ENCODE measurements at regions not wholly inside any gene's neighbourhood (a gene's known extent, or its start where the extent isn't known, plus 50 kb on each side); places are given as distances from the start of the nearest gene placed in this dataset.

DNA sequence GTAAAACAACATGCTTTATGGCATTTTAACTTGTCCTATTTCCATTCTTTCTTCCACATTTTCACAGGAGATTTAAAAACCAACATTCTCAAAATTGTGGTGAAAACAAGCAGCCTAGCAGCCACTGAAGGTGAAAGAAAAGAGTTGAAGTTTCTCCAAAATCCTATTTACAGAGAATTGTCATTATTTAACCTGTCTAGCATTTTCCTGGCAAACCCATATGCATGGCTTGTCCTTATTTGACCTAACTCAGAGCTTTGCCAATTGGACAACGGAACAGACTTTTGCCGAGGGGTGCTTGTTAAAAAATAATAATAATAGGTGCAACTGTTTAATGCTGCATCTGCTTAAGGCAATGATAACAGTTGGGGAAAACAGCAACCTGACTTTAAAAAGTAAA is 80.4 kb upstream of the PCSK5 start:
- Histone ChIP-seq H3K9ac (ENCODE audit: low read length) (no peak overlapping the region), H3K27ac (ENCODE audit: low read depth, low read length) (no peak overlapping the region), H3K36me3 (ENCODE audit: control insufficient read depth in 1 of 2, insufficient read depth in 2 of 2, low read length in 2 of 2) (no peaks in the 10 kb centered on the region), H3K79me2 (ENCODE audit: insufficient read depth, low read length) (no peaks in the 10 kb centered on the region), H4K20me1 (ENCODE audit: insufficient read depth) (no peaks in the 10 kb centered on the region; the same call in 1 of the 2 replicates), H3K4me2 (ENCODE audit: low read length) (no peak overlapping the region), H3K9me2 (ENCODE audit: insufficient read depth) (no peaks in the 10 kb centered on the region), H3K9me3 (ENCODE audit: control insufficient read depth in 1 of 2, insufficient read depth in 1 of 2, low read depth in 1 of 2, low read length in 2 of 2) (no peaks in the 10 kb centered on the region), H2AFZ (ENCODE audit: low read depth, low read length, poor library complexity, severe bottlenecking) (no peak overlapping the region), H3K27me3 (ENCODE audit: insufficient read depth, low read length) (no peaks in the 10 kb centered on the region; the same call in 1 of the 2 replicates), H3K4me3 (replicated peaks in 1 of 2; ENCODE audit: low read depth in 1 of 2, low read length in 2 of 2) (no peak overlapping the region), H3K4me1 (ENCODE audit: control insufficient read depth in 1 of 2, insufficient read depth in 2 of 2, low read length in 2 of 2) (no peaks in the 10 kb centered on the region)
- ChIA-PET POLR2A (no interaction called here), CTCF (no interaction called here), RAD21 (ENCODE audit: low non-redundant PET in 1 of 2, low total read pairs in 2 of 2, uncharacterized antibody in 2 of 2, unreplicated experiment in 2 of 2) (no interaction called here)
- intact Hi-C loops (cut with micrococcal nuclease): no loop called here
- TF ChIP-seq, protein P1, sequence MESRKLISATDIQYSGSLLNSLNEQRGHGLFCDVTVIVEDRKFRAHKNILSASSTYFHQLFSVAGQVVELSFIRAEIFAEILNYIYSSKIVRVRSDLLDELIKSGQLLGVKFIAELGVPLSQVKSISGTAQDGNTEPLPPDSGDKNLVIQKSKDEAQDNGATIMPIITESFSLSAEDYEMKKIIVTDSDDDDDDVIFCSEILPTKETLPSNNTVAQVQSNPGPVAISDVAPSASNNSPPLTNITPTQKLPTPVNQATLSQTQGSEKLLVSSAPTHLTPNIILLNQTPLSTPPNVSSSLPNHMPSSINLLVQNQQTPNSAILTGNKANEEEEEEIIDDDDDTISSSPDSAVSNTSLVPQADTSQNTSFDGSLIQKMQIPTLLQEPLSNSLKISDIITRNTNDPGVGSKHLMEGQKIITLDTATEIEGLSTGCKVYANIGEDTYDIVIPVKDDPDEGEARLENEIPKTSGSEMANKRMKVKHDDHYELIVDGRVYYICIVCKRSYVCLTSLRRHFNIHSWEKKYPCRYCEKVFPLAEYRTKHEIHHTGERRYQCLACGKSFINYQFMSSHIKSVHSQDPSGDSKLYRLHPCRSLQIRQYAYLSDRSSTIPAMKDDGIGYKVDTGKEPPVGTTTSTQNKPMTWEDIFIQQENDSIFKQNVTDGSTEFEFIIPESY (IDR thresholded peaks at IDR 0.05; ENCODE audit: extremely low read depth, insufficient replicate concordance, low read length): no peak
- TF ChIP-seq, protein P2, sequence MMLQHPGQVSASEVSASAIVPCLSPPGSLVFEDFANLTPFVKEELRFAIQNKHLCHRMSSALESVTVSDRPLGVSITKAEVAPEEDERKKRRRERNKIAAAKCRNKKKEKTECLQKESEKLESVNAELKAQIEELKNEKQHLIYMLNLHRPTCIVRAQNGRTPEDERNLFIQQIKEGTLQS (IDR thresholded peaks at IDR 0.05): no peak
- TF ChIP-seq, protein P3, sequence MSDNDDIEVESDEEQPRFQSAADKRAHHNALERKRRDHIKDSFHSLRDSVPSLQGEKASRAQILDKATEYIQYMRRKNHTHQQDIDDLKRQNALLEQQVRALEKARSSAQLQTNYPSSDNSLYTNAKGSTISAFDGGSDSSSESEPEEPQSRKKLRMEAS (IDR thresholded peaks at IDR 0.05): no peak
- TF ChIP-seq, protein P4, sequence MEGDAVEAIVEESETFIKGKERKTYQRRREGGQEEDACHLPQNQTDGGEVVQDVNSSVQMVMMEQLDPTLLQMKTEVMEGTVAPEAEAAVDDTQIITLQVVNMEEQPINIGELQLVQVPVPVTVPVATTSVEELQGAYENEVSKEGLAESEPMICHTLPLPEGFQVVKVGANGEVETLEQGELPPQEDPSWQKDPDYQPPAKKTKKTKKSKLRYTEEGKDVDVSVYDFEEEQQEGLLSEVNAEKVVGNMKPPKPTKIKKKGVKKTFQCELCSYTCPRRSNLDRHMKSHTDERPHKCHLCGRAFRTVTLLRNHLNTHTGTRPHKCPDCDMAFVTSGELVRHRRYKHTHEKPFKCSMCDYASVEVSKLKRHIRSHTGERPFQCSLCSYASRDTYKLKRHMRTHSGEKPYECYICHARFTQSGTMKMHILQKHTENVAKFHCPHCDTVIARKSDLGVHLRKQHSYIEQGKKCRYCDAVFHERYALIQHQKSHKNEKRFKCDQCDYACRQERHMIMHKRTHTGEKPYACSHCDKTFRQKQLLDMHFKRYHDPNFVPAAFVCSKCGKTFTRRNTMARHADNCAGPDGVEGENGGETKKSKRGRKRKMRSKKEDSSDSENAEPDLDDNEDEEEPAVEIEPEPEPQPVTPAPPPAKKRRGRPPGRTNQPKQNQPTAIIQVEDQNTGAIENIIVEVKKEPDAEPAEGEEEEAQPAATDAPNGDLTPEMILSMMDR (IDR thresholded peaks at IDR 0.05 in 2 of 3, conservative IDR thresholded peaks at IDR 0.05 in 1 of 3; ENCODE audit: borderline replicate concordance in 1 of 3, insufficient read depth in 1 of 3, low read depth in 2 of 3, low read length in 2 of 3): no peak
- TF ChIP-seq, protein P5, sequence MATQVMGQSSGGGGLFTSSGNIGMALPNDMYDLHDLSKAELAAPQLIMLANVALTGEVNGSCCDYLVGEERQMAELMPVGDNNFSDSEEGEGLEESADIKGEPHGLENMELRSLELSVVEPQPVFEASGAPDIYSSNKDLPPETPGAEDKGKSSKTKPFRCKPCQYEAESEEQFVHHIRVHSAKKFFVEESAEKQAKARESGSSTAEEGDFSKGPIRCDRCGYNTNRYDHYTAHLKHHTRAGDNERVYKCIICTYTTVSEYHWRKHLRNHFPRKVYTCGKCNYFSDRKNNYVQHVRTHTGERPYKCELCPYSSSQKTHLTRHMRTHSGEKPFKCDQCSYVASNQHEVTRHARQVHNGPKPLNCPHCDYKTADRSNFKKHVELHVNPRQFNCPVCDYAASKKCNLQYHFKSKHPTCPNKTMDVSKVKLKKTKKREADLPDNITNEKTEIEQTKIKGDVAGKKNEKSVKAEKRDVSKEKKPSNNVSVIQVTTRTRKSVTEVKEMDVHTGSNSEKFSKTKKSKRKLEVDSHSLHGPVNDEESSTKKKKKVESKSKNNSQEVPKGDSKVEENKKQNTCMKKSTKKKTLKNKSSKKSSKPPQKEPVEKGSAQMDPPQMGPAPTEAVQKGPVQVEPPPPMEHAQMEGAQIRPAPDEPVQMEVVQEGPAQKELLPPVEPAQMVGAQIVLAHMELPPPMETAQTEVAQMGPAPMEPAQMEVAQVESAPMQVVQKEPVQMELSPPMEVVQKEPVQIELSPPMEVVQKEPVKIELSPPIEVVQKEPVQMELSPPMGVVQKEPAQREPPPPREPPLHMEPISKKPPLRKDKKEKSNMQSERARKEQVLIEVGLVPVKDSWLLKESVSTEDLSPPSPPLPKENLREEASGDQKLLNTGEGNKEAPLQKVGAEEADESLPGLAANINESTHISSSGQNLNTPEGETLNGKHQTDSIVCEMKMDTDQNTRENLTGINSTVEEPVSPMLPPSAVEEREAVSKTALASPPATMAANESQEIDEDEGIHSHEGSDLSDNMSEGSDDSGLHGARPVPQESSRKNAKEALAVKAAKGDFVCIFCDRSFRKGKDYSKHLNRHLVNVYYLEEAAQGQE (IDR thresholded peaks at IDR 0.05; ENCODE audit: low read depth): no peak
- no peak for TF ChIP-seq YY1 (IDR thresholded peaks at IDR 0.05; ENCODE audit: extremely low read depth, insufficient replicate concordance, low read depth, low read length)
- no peak for TF ChIP-seq TCF7L2 (IDR thresholded peaks at IDR 0.05; ENCODE audit: borderline replicate concordance, extremely low read depth, insufficient read depth, insufficient read length)
- no peak for TF ChIP-seq SIN3A (IDR thresholded peaks at IDR 0.05; ENCODE audit: low read depth)
- no peak for TF ChIP-seq POLR2A (IDR thresholded peaks at IDR 0.05; ENCODE audit: borderline replicate concordance, extremely low read depth, insufficient read depth, insufficient read length)
- no peak for TF ChIP-seq EZH2 (IDR thresholded peaks at IDR 0.05)
- no peak for TF ChIP-seq SRF (IDR thresholded peaks at IDR 0.05; ENCODE audit: low read depth)
- TF ChIP-seq POLR2AphosphoS5 (IDR thresholded peaks at IDR 0.05; ENCODE audit: low read depth, low read length): no peak
- TF ChIP-seq ELF1 (IDR thresholded peaks at IDR 0.05; ENCODE audit: borderline replicate concordance, low read depth): no peak
- TF ChIP-seq CEBPB (IDR thresholded peaks at IDR 0.05; ENCODE audit: low read depth): no peak
- TF ChIP-seq FOSL1 (IDR thresholded peaks at IDR 0.05; ENCODE audit: low read depth): no peak
- no peak for TF ChIP-seq SP1 (IDR thresholded peaks at IDR 0.05; ENCODE audit: low read depth)
- no peak for TF ChIP-seq CBX3 (IDR thresholded peaks at IDR 0.05; ENCODE audit: low read depth)
- TF ChIP-seq JUND (IDR thresholded peaks at IDR 0.05): no peak
- no peak for TF ChIP-seq ZFX (IDR thresholded peaks at IDR 0.05)
- no peak for ATAC-seq
- BruUV-seq (replicated peaks): no TSS peak
- DNase-seq (ENCODE audit: low read depth, low spot score): no peak
